H9 (cell line): ENCODE measurements at regions not wholly inside any gene's neighbourhood (a gene's known extent, or its start where the extent isn't known, plus 50 kb on each side); places are given as distances from the start of the nearest gene placed in this dataset.

Experiments used
- DNase-seq: peaks from one replicate; pipeline ENCODE4 v3.0.0-alpha.2; 2017
- H2AFZ ChIP-seq: one replicate; pipeline ENCODE4 v1.6.1; 2013; ENCODE audit warnings: mild to moderate bottlenecking, low read length, control low read depth, moderate library complexity
- H2AK5ac ChIP-seq: 2 replicates; pipeline ENCODE4 v1.6.1; 2013; ENCODE audit warnings: low read length, control low read depth, mixed read lengths; ENCODE audit not compliant: insufficient read length
- H2BK120ac ChIP-seq: one replicate; pipeline ENCODE4 v1.6.1; 2013; ENCODE audit warnings: low read depth, mild to moderate bottlenecking, low read length, control low read depth, inconsistent platforms; ENCODE audit not compliant: poor library complexity, severe bottlenecking
- H2BK12ac ChIP-seq: 2 replicates; pipeline ENCODE4 v1.6.1; 2013; ENCODE audit warnings: low read length, control low read depth, mixed read lengths, low read depth; ENCODE audit not compliant: insufficient read length
- H2BK15ac ChIP-seq: 2 replicates; pipeline ENCODE4 v1.6.1; 2013; ENCODE audit warnings: low read depth, low read length, control low read depth
- H2BK20ac ChIP-seq: one replicate; pipeline ENCODE4 v1.6.1; 2013; ENCODE audit warnings: low read depth, mild to moderate bottlenecking, low read length, control low read depth, inconsistent platforms; ENCODE audit not compliant: poor library complexity, severe bottlenecking
- H2BK5ac ChIP-seq: 2 replicates; pipeline ENCODE4 v1.6.1; 2013; ENCODE audit warnings: low read length, control low read depth, mixed read lengths; ENCODE audit not compliant: insufficient read length
- H3K14ac ChIP-seq: 2 replicates; pipeline ENCODE4 v1.6.1; 2013; ENCODE audit warnings: low read length, control low read depth; ENCODE audit not compliant: insufficient read depth
- H3K18ac ChIP-seq: 2 replicates; pipeline ENCODE4 v1.6.1; 2013; ENCODE audit warnings: low read depth, mild to moderate bottlenecking, mixed read lengths, low read length, control low read depth; ENCODE audit not compliant: insufficient read length
- H3K23ac ChIP-seq: 2 replicates; pipeline ENCODE4 v1.6.1; 2013; ENCODE audit warnings: low read length, control low read depth, mixed read lengths, low read depth; ENCODE audit not compliant: insufficient read length
- H3K23me2 ChIP-seq: 2 replicates; pipeline ENCODE4 v1.6.1; 2013; ENCODE audit warnings: low read depth, mild to moderate bottlenecking, mixed read lengths, low read length, control low read depth; ENCODE audit not compliant: insufficient read length, poor library complexity, severe bottlenecking
- H3K27ac ChIP-seq: 2 replicates; pipeline ENCODE4 v1.5.1; 2013; ENCODE audit warnings: low read length, control low read depth, mixed read lengths, low read depth; ENCODE audit not compliant: insufficient read length
- H3K27me3 ChIP-seq: 2 replicates; pipeline ENCODE4 v1.6.1; 2013; ENCODE audit warnings: low read length, control low read depth, inconsistent platforms; ENCODE audit not compliant: insufficient read depth
- H3K4ac ChIP-seq: 2 replicates; pipeline ENCODE4 v1.6.1; 2013; ENCODE audit warnings: low read depth, mild to moderate bottlenecking, control low read depth, inconsistent platforms, low read length, moderate library complexity
- H3K4me1 ChIP-seq: 2 replicates; pipeline ENCODE4 v1.6.1; 2013; ENCODE audit warnings: low read length, control low read depth, inconsistent platforms; ENCODE audit not compliant: insufficient read depth
- H3K4me2 ChIP-seq: 2 replicates; pipeline ENCODE4 v1.6.1; 2013; ENCODE audit warnings: low read length, control low read depth, mixed read lengths; ENCODE audit not compliant: insufficient read length, insufficient read depth
- H3K56ac ChIP-seq: 2 replicates; pipeline ENCODE4 v1.6.1; 2013; ENCODE audit warnings: low read depth, mild to moderate bottlenecking, mixed read lengths, low read length, control low read depth; ENCODE audit not compliant: insufficient read length
- H3K79me1 ChIP-seq: 2 replicates; pipeline ENCODE4 v1.6.1; 2013; ENCODE audit warnings: low read depth, mild to moderate bottlenecking, moderate library complexity, low read length, control low read depth, inconsistent platforms; ENCODE audit not compliant: insufficient read depth, poor library complexity, severe bottlenecking
- H3K79me2 ChIP-seq: 2 replicates; pipeline ENCODE4 v1.6.1; 2013; ENCODE audit warnings: low read length, control low read depth, inconsistent platforms; ENCODE audit not compliant: insufficient read depth
- H3K9ac ChIP-seq: 2 replicates; pipeline ENCODE4 v1.6.1; 2013; ENCODE audit warnings: low read length, control low read depth, mixed read lengths; ENCODE audit not compliant: insufficient read length; ENCODE audit errors: extremely low read depth
- H3K9me3 ChIP-seq: one replicate; pipeline ENCODE4 v1.6.1; 2013; ENCODE audit warnings: low read depth, low read length, inconsistent platforms; ENCODE audit not compliant: control insufficient read depth
- H3T11ph ChIP-seq: one replicate; pipeline ENCODE4 v1.6.1; 2013; ENCODE audit warnings: mild to moderate bottlenecking, low read length, control low read depth, inconsistent platforms
- H4K20me1 ChIP-seq: one replicate; pipeline ENCODE4 v1.6.1; 2013; ENCODE audit not compliant: control insufficient read depth, insufficient read length, insufficient read depth
- H4K5ac ChIP-seq: 2 replicates; pipeline ENCODE4 v1.6.1; 2013; ENCODE audit warnings: low read depth, mild to moderate bottlenecking, mixed read lengths, low read length, control low read depth; ENCODE audit not compliant: insufficient read length
- H4K8ac ChIP-seq: replicated peaks from 2 replicates; pipeline ENCODE4 v1.6.1; 2013; ENCODE audit warnings: low read length, control low read depth, mixed read lengths, low read depth; ENCODE audit not compliant: insufficient read length
- H4K91ac ChIP-seq: 2 replicates; pipeline ENCODE4 v1.6.1; 2013; ENCODE audit warnings: low read depth, mild to moderate bottlenecking, moderate library complexity, mixed read lengths, low read length, control low read depth; ENCODE audit not compliant: insufficient read length
- H3K27ac Mint-ChIP-seq, 3 experiments: 2 replicates in 2 of 3; 3 replicates in 1 of 3; pipeline ENCODE4 v1.8.0; 2020 to 2021; ENCODE audit warnings: mixed read lengths in 3 of 3, mild to moderate bottlenecking in 1 of 3, moderate library complexity in 1 of 3
- H3K27me3 Mint-ChIP-seq: 2 replicates; pipeline ENCODE4 v1.8.0; 2021; ENCODE audit warnings: low read depth, mild to moderate bottlenecking, moderate library complexity, mixed read lengths
- H3K36me3 Mint-ChIP-seq, 3 experiments: 2 replicates in 2 of 3; 3 replicates in 1 of 3; pipeline ENCODE4 v1.8.0; 2020 to 2021; ENCODE audit warnings: low read depth in 3 of 3, mixed read lengths in 3 of 3; ENCODE audit not compliant: insufficient read depth in 1 of 3
- H3K4me1 Mint-ChIP-seq, 2 experiments: 2 replicates each; pipeline ENCODE4 v1.8.0; 2020; ENCODE audit warnings: mixed read lengths in 2 of 2
- H3K4me3 Mint-ChIP-seq, 2 experiments: 2 replicates in 1 of 2; 3 replicates in 1 of 2; pipeline ENCODE4 v1.8.0; 2020 to 2021; ENCODE audit warnings: mild to moderate bottlenecking in 2 of 2, mixed read lengths in 2 of 2, moderate library complexity in 1 of 2
- H3K9me3 Mint-ChIP-seq, 2 experiments: 2 replicates in 1 of 2; 3 replicates in 1 of 2; pipeline ENCODE4 v1.8.0; 2020; ENCODE audit warnings: mild to moderate bottlenecking in 2 of 2, mixed read lengths in 2 of 2, moderate library complexity in 1 of 2
- whole genome bisulfite sequencing: extraction: QIAGEN DNeasy Blood & Tissue Kit; methylation state at CpG from one replicate; pipeline ENCODE4 v1.1.7; 2013; ENCODE audit warnings: missing lambda C conversion rate, low lambda C conversion rate, mixed read lengths; ENCODE audit not compliant: insufficient read length; ENCODE audit errors: extremely low coverage; 5-methylcytosine and 5-hydroxymethylcytosine counted together
- TF ChIP-seq, protein P1 (sequence below): fragments of 200-600 bp; sonication (generic); conservative IDR thresholded peaks from 3 replicates; pipeline ENCODE4 v1.8.0; 2021; ENCODE audit warnings: antibody characterized with exemption, mild to moderate bottlenecking

DNA sequence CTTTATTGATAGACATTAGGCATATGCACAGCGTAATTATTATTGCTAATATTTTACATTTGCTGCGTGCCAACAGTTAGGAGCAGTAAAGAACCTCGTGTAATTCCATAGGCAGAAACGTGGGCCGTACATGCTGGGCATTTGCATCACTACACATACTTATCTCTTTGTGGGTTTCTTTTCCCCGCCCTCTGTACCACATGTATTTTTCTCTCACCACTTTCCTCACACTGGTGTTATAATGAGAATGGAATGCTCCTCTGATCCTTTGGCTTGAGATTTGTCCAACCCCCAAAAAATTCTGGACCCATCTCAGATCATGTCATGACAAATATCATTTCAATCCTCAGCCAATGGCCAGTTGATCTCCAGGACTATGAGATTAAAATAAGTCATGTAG, 1952.6 kb upstream of the WWC1 start:
- H3K18ac ChIP-seq, result no peak overlapping the region
- H3K4me1 ChIP-seq, result peaks cover 9% of the 10 kb centered on the region
- H3K56ac ChIP-seq, result no peak overlapping the region
- H3K9me3 ChIP-seq, result no peaks in the 10 kb centered on the region
- H2BK12ac ChIP-seq, result no peak overlapping the region
- no peak overlapping the region for H3K4me2 ChIP-seq
- no peak overlapping the region for H3K14ac ChIP-seq
- H3K79me1 ChIP-seq, result no peaks in the 10 kb centered on the region
- H3K27ac Mint-ChIP-seq, result no peak overlapping the region
- H2BK20ac ChIP-seq, result no peak overlapping the region
- no peak overlapping the region for H3K9ac ChIP-seq
- H2AFZ ChIP-seq, result no peak overlapping the region
- no peaks in the 10 kb centered on the region for H3K27me3 ChIP-seq
- no peak overlapping the region for H2BK120ac ChIP-seq
- H2AK5ac ChIP-seq, result no peak overlapping the region
- no peak overlapping the region for H3K23ac ChIP-seq
- H3K23me2 ChIP-seq, result no peaks in the 10 kb centered on the region
- no peak overlapping the region for H3K4ac ChIP-seq
- no peak overlapping the region for H3K27ac ChIP-seq
- H3K9me3 Mint-ChIP-seq, result peaks cover 6 to 8% of the 10 kb centered on the region in 2 experiments
- peaks cover 14 to 17% of the 10 kb centered on the region in 2 experiments for H3K4me1 Mint-ChIP-seq
- H3K27me3 Mint-ChIP-seq, result no peaks in the 10 kb centered on the region
- no CpG with 5 or more reads among the region's 6 CpGs for WGBS
- H3K36me3 Mint-ChIP-seq, result peaks cover 0 to 13% (median 1%) of the 10 kb centered on the region in 3 experiments; a peak in 4 of 7 replicates
- H4K91ac ChIP-seq, result no peak overlapping the region
- H2BK15ac ChIP-seq, result no peak overlapping the region
- no peak overlapping the region for H4K8ac ChIP-seq
- H3K4me3 Mint-ChIP-seq, result no peak overlapping the region
- no peak overlapping the region for H4K5ac ChIP-seq
- no peaks in the 10 kb centered on the region for H3K79me2 ChIP-seq
- TF ChIP-seq, protein P1, sequence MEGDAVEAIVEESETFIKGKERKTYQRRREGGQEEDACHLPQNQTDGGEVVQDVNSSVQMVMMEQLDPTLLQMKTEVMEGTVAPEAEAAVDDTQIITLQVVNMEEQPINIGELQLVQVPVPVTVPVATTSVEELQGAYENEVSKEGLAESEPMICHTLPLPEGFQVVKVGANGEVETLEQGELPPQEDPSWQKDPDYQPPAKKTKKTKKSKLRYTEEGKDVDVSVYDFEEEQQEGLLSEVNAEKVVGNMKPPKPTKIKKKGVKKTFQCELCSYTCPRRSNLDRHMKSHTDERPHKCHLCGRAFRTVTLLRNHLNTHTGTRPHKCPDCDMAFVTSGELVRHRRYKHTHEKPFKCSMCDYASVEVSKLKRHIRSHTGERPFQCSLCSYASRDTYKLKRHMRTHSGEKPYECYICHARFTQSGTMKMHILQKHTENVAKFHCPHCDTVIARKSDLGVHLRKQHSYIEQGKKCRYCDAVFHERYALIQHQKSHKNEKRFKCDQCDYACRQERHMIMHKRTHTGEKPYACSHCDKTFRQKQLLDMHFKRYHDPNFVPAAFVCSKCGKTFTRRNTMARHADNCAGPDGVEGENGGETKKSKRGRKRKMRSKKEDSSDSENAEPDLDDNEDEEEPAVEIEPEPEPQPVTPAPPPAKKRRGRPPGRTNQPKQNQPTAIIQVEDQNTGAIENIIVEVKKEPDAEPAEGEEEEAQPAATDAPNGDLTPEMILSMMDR, result no peak
- no peak overlapping the region for H3T11ph ChIP-seq
- no peak overlapping the region for H2BK5ac ChIP-seq
- no peak for DNase-seq
- no peaks in the 10 kb centered on the region for H4K20me1 ChIP-seq
